Left kidney (tissue), 1 donor: ENCODE measurements at regions not wholly inside any gene's neighbourhood (a gene's known extent, or its start where the extent isn't known, plus 50 kb on each side); places are given as distances from the start of the nearest gene placed in this dataset.

Experiments used
- DNase-seq: peaks from one replicate; pipeline ENCODE4 v3.0.0-alpha.2; 2013

- DNase-seq = no peak
These were observed 223.6 kb downstream of the TBXT start for GRCh38 chr6:165944002-165944466.

- no peak for DNase-seq
These were observed 225.9 kb downstream of the TBXT start for GRCh38 chr6:165941786-165942185.

GRCh38 chr6:165941249-165941775, 226.3 kb downstream of the TBXT start:
- no peak for DNase-seq

- DNase-seq = no peak
These were observed 227.3 kb downstream of the TBXT start for GRCh38 chr6:165940366-165940765.

- no peak for DNase-seq
These were observed 227.9 kb downstream of the TBXT start for GRCh38 chr6:165939601-165940290.

GRCh38 chr6:165939047-165939446, 228.6 kb downstream of the TBXT start:
- no peak for DNase-seq

- no peak for DNase-seq
These were observed 229.9 kb downstream of the TBXT start for GRCh38 chr6:165937564-165938358.

GRCh38 chr6:165936660-165937059, 231.0 kb downstream of the TBXT start:
- no peak for DNase-seq

GRCh38 chr6:165936096-165936495, 231.6 kb downstream of the TBXT start:
- no peak for DNase-seq

- DNase-seq = no peak
These were observed 236.0 kb downstream of the TBXT start for GRCh38 chr6:165931675-165932074.

GRCh38 chr6:165930668-165931214, 236.9 kb downstream of the TBXT start:
- DNase-seq = no peak

GRCh38 chr6:165929607-165930006, 238.0 kb downstream of the TBXT start:
- no peak for DNase-seq

- no peak for DNase-seq
These were observed 241.3 kb downstream of the TBXT start for GRCh38 chr6:165926378-165926777.

- no peak for DNase-seq
These were observed 242.0 kb downstream of the TBXT start for GRCh38 chr6:165925474-165926156.

- DNase-seq = no peak
These were observed 245.3 kb downstream of the TBXT start for GRCh38 chr6:165922309-165922794.

- no peak for DNase-seq
These were observed 246.6 kb downstream of the TBXT start for GRCh38 chr6:165920896-165921671.

- DNase-seq = no peak
These were observed 250.1 kb downstream of the TBXT start for GRCh38 chr6:165917576-165917975.

- DNase-seq = no peak
These were observed 252.2 kb upstream of the PDE10A start for GRCh38 chr6:165915022-165915770.

GRCh38 chr6:165913676-165914570, 250.9 kb upstream of the PDE10A start:
- no peak for DNase-seq
